ENCODE measurements at regions not wholly inside any gene's neighbourhood (a gene's known extent, or its start where the extent isn't known, plus 50 kb on each side); places are given as distances from the start of the nearest gene placed in this dataset.

GRCh38 chr4:22014222-22014741, 65.7 kb upstream of the KCNIP4 start:
- Mint-ChIP-seq H3K27ac (no peak overlapping the region), H3K9me3 (peaks cover 0 to 3% of the 10 kb centered on the region in 2 donors), H3K4me1 (no peaks in the 10 kb centered on the region), H3K27me3 (no peaks in the 10 kb centered on the region), H3K36me3 (no peaks in the 10 kb centered on the region), H3K4me3 (no peak overlapping the region)
- DNase-seq = no peak
- ATAC-seq (replicated peaks) = no peak

DNA sequence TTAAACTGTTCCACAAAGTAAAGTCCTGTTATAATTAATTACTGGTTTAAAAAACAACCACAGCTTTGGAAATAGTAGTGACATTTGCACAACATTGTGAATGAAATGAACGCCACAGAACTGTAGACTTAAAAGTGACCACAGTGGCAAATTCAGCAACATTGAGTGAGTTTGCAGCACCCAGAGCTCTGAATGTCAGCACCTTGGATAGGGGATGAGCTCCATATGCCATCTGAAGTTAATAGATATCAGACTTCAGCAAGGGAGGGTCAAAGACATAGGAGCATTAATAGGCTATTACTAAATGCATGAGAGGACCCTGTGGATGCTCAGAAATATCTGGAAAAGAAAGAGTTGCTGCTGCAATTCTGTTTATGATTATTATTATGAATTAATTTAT, 55.3 kb upstream of the KCNIP4 start:
- Mint-ChIP-seq H3K36me3 (no peaks in the 10 kb centered on the region), H3K9me3 (peaks cover 4 to 9% of the 10 kb centered on the region in 2 donors), H3K27ac (no peak overlapping the region), H3K4me1 (no peaks in the 10 kb centered on the region), H3K27me3 (no peaks in the 10 kb centered on the region), H3K4me3 (no peak overlapping the region)
- ATAC-seq (replicated peaks) (no peak), DNase-seq (no peak)
